ENCODE measurements at regions not wholly inside any gene's neighbourhood (a gene's known extent, or its start where the extent isn't known, plus 50 kb on each side); places are given as distances from the start of the nearest gene placed in this dataset.

GRCh38 chrX:38856670-38857265 lies 55.5 kb downstream of the MID1IP1 start:
- DNase-seq = no peak

GRCh38 chrX:38857736-38858523 lies 56.7 kb downstream of the MID1IP1 start:
- no peak for DNase-seq

- no peak for DNase-seq
These were observed 58.3 kb downstream of the MID1IP1 start for GRCh38 chrX:38859602-38860001.

- DNase-seq = no peak
These were observed 59.1 kb downstream of the MID1IP1 start for GRCh38 chrX:38860106-38861013.

GRCh38 chrX:38861489-38861888 lies 60.2 kb downstream of the MID1IP1 start:
- DNase-seq = no peak

- DNase-seq = no peak
These were observed 60.8 kb downstream of the MID1IP1 start for GRCh38 chrX:38862100-38862499.

GRCh38 chrX:38864165-38864564 lies 62.9 kb downstream of the MID1IP1 start:
- DNase-seq = no peak

GRCh38 chrX:38868321-38868720 lies 67.1 kb downstream of the MID1IP1 start:
- DNase-seq = no peak

GRCh38 chrX:38868941-38869401 lies 67.7 kb downstream of the MID1IP1 start:
- DNase-seq = no peak

- no peak for DNase-seq
These were observed 69.2 kb downstream of the MID1IP1 start for GRCh38 chrX:38870361-38870895.

- no peak for DNase-seq
These were observed 70.1 kb downstream of the MID1IP1 start for GRCh38 chrX:38871129-38872029.

- DNase-seq = no peak
These were observed 76.1 kb downstream of the MID1IP1 start for GRCh38 chrX:38877366-38877765.

GRCh38 chrX:38878641-38879340 lies 77.5 kb downstream of the MID1IP1 start:
- no peak for DNase-seq

GRCh38 chrX:38879631-38880220 lies 78.5 kb downstream of the MID1IP1 start:
- DNase-seq = no peak

GRCh38 chrX:38880296-38880854 lies 79.1 kb downstream of the MID1IP1 start:
- no peak for DNase-seq

- no peak for DNase-seq
These were observed 79.8 kb downstream of the MID1IP1 start for GRCh38 chrX:38881066-38881465.

GRCh38 chrX:38881727-38882126 lies 80.5 kb downstream of the MID1IP1 start:
- no peak for DNase-seq

- no peak for DNase-seq
These were observed 81.8 kb downstream of the MID1IP1 start for GRCh38 chrX:38882894-38883626.

- DNase-seq = no peak
These were observed 84.9 kb downstream of the MID1IP1 start for GRCh38 chrX:38886112-38886511.

- DNase-seq = no peak
These were observed 86.0 kb downstream of the MID1IP1 start for GRCh38 chrX:38887222-38887621.
